Cardiac fibroblast (primary cell): ENCODE measurements at regions not wholly inside any gene's neighbourhood (a gene's known extent, or its start where the extent isn't known, plus 50 kb on each side); places are given as distances from the start of the nearest gene placed in this dataset.

Source experiments
- DNase-seq, 2 donors: peaks; one replicate each; pipeline versions ENCODE4 v3.0.0 to v3.0.0-alpha.2; 2010; ENCODE audit warnings: low read depth in 2 of 2
- H3K4me3 ChIP-seq, 2 donors: replicated peaks in 1 of 2; 1 replicate in 1 of 2; 2 replicates in 1 of 2; pipeline ENCODE4 v1.5.1; 2011; ENCODE audit warnings: low read depth in 2 of 2, low read length in 2 of 2, mild to moderate bottlenecking in 2 of 2, moderate library complexity in 1 of 2
- TF ChIP-seq, protein P1 (sequence below): IDR thresholded peaks from one replicate; pipeline ENCODE4 v1.5.1; 2011; ENCODE audit warnings: low read depth, mild to moderate bottlenecking, low read length, inconsistent platforms

DNA sequence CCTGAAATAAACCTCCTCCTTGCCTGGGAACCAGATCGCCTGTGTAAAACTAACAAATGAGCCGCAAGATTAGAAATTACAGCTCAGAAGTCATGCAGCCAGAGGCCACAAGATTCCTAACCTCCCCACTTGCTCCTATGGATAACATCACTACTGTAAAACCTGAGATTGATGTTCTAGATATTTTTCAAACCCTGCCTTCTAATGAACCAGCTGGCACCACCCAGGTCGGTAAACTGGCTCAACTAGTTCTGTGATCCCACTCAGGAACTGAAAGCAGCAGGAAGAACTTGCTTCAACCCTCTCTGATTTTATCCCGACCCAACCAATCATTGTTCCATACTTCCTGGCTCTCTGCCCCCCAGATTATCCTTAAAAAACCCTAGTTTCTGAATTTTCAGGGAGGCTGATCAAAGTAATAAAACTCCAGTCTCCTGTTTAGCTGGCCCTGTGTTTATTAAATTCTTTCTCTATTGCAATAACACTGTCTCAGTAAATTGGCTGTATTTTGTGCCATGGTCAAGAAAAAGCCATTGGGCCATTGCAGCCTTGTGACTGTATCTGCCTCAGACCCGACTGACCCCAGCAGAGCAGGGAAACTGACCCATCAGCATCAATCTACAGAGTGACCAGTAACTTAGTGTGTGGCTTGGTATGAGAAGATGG, 98.9 kb downstream of the RPLP1 start:
- DNase-seq: no peak
- no peak overlapping the region for H3K4me3 ChIP-seq
- TF ChIP-seq, protein P1, sequence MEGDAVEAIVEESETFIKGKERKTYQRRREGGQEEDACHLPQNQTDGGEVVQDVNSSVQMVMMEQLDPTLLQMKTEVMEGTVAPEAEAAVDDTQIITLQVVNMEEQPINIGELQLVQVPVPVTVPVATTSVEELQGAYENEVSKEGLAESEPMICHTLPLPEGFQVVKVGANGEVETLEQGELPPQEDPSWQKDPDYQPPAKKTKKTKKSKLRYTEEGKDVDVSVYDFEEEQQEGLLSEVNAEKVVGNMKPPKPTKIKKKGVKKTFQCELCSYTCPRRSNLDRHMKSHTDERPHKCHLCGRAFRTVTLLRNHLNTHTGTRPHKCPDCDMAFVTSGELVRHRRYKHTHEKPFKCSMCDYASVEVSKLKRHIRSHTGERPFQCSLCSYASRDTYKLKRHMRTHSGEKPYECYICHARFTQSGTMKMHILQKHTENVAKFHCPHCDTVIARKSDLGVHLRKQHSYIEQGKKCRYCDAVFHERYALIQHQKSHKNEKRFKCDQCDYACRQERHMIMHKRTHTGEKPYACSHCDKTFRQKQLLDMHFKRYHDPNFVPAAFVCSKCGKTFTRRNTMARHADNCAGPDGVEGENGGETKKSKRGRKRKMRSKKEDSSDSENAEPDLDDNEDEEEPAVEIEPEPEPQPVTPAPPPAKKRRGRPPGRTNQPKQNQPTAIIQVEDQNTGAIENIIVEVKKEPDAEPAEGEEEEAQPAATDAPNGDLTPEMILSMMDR: no peak

- no peak overlapping the region for H3K4me3 ChIP-seq
- no peak for DNase-seq
- TF ChIP-seq, protein P1: no peak
Measured at GRCh38 chr15:69552057-69552815, 99.6 kb downstream of the RPLP1 start.

- H3K4me3 ChIP-seq: no peak overlapping the region
- TF ChIP-seq, protein P1: no peak
- DNase-seq: no peak
Measured at GRCh38 chr15:69553686-69554085, 101.1 kb downstream of the RPLP1 start.

GRCh38 chr15:69554279-69554961, 101.8 kb downstream of the RPLP1 start:
- H3K4me3 ChIP-seq: no peak overlapping the region
- TF ChIP-seq, protein P1: no peak
- DNase-seq: peak in 1 of 2 donors; percentile 42

DNA sequence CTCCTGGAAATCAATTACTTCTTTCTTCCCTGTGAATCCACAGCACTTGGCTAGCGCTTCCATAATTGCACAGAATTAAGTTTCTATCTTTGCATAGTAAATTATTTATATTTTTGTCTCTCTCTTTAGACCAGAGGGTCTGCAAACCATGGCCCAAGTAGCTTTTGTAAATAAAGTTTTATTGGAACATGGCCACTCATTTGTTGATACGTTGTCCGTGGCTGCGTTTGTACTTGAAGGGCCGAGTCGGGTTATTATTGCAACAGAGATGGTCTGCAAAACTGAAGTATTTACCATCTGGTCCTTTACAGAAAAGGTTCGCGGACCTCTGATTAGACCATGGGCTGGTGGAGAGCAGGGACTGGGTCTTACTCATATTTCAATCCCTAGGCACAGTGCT, 102.5 kb downstream of the RPLP1 start:
- TF ChIP-seq, protein P1: no peak
- no peak for DNase-seq
- H3K4me3 ChIP-seq: no peak overlapping the region

- no peak for DNase-seq
- no peak overlapping the region for H3K4me3 ChIP-seq
- TF ChIP-seq, protein P1: no peak
Measured at GRCh38 chr15:69556344-69556743, 103.7 kb downstream of the RPLP1 start.
